D341Med (cell line): ENCODE measurements at regions not wholly inside any gene's neighbourhood (a gene's known extent, or its start where the extent isn't known, plus 50 kb on each side); places are given as distances from the start of the nearest gene placed in this dataset.
"Not testable (repeated sequence)": the region's sequence is repeated elsewhere in the genome, so short reads cannot be mapped to it uniquely, and the experiment has no call there.

Experiments used
- DNase-seq: peaks from one replicate; pipeline ENCODE4 v3.0.0; 2012; ENCODE audit warnings: low spot score

DNA sequence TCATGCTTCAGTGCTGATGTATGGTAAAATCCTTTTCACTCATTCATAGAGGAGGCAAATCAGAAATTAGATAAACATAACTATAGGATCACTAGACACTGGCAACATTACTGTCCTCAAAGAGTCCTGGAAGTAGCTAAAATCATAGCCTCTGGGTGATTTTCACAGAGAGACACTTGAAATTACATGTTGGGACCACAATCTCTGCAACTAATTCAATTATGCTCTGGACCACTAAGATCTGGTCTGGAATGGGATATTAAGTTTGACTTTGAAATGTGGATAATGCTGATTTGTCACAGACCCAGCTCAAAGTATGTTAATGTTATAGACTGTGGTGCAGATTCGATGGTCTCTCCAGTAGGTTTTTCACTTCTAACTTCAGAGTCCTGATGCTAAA lies 214.6 kb upstream of the CCNH start:
- DNase-seq: no peak

DNA sequence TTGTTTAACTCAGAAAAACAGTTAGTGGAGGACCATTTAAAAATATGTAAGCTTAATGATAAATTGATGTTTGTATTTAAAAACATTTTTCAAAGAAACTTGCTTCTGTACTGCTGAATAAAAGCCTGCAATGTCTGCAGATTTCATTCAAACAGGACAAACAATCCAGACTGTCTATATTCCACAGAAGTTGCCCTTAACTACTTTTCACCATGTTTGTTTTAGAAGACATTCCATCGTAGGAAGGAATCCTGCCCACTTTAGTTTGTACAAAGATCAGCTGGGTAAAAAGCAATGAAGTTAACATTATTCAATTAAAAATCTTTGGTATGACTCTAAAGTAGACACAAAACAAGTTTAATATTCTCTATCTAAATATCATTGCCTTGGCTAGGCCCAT lies 195.7 kb upstream of the CCNH start:
- no peak for DNase-seq

DNA sequence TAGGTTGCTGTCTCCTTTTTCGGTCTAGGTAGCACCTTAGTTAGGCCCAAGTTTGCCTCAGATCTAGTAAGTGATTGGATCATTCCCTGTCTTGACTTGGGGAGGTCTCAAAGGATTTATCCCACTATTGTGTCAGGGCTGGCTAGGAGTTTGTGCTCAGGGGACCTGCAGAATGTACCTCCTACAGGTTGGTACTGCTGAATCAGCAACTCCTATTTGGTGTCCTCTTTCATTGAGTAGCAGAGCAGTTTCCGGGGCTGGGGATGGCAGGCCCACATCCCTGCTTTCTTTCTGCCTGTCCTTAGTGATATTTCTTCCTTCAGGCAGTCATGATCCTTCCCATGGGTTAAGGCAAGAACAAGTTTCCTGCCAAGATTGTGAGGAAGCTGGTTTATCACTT lies 192.9 kb upstream of the CCNH start:
- DNase-seq: no peak

DNA sequence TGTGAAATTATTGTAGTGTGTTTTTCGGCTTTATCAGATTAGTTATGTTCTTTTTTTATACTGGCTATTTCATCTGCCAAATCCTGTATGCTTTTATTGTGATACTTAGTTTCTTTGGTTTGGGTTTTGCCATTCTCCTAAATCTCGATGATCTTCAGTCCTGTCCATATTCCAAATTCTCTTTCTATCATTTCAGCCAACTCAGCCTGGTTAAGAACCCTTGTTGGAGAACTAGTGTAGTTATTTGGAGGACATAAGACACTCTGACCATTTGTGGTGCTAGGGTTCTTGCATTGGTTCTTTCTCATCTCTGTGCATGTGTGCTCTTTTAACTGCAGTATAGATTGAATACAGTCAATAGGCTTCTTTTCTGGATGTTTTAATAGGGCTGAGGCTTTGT lies 187.0 kb upstream of the CCNH start:
- no peak for DNase-seq

DNA sequence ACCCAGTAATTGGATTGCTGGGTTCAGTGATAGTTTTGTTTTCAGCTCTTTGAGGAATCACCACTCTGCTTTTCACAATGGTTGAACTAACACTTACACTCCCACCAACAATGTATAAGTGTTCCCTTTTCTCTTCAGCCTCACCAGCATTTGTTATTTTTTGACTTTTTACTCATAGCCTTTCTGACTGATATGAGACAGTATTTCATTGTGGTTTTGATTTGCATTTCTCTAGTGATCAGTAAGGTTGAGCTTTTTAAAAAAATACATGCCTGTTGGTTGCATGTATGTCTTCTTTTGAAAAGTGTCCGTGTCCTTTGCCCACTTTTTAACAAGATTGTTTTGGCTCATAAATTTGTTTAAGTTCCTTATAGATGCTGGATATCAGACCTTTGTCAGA lies 185.7 kb upstream of the CCNH start:
- DNase-seq: no peak

DNA sequence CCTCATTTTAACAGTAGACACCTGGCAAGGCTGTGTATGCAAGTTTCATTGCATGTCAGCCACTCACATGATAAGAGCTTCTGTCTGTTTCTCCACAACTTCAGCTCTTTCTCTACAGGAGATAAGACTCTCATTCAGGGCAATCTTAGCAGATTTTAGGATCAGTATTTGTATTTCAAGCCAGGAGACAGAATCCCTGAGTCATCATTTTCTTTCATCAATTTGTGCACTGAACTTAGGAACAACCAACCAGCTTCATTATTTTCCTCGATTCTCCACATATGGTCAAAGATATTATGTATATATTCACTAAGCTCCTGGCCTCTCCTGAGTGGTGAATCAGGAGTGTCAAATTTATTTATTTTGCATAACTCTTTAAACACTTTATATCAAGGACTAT lies 181.8 kb upstream of the CCNH start:
- DNase-seq: no peak

DNA sequence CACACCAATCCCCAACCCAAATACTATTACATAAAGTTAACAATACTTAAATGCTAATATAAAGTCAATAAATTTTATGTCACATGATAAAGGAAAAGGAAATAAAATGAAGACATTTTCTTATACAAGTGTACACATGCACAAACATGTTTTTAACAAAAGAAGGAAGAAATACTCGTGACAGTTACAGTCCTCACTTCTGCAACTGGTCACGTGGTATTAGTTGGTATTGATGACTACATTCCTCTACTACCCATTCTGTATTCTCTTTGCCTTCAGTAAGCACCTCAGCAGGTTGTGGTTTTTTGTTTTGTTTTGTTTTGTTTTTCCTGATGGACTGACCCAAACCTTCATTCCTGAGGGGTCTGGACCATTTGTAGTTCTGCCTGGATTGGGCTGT lies 176.9 kb upstream of the CCNH start:
- DNase-seq: no peak

DNA sequence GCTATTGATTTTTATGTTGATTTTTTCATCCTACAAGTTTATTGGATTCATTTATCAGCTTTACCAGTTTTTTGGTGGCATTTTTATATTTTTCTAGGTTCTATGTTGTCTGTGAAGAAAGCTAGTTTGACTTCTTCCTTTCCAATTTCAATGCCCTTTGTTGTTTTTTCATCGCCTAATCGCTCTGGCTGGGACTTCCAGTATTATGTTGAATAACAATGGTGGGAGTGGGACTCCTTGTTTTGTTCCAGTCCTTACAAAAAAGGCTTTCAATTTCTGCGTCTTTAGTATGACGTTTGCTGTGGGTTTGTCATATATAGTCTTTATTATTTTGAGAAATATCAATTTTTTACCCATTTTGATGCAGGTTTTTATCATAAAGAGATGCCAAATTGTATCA lies 175.6 kb upstream of the CCNH start:
- no peak for DNase-seq

DNA sequence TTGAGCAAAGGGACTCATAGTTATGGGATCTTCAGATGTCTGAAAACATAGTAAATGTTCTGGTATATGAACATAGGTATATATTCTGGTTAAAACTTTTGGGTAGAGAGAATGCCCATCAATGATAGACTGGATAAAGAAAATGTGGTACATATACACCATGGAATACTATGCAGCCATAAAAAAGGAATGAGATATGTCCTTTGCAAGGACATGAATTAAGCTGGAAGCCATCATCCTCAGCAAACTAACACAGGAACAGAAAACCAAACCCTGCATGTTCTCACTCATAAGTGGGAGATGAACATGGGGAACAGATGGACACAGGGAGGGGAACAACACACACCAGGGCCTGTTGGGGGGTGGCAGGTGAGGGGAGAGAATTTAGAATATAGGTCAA lies 171.0 kb upstream of the CCNH start:
- DNase-seq: not testable (repeated sequence)

DNA sequence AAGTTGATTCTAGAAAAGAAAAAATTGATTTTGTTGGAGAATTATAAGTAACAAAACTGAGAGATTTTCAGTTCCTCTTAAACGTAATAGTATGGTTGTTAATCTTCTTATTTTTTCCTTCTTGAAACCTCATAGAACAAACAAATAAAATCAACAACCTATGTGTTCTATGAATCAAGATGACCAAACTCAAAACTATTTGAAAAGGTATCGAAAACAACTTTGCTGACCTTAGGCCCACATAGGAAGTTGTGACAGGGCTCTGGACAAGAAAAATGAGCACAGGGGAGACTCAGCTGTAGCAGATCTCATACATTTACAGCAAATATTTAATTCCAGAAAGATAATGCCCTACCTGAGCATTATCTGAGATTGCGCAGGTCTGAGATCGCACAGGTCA lies 169.4 kb upstream of the CCNH start:
- no peak for DNase-seq

DNA sequence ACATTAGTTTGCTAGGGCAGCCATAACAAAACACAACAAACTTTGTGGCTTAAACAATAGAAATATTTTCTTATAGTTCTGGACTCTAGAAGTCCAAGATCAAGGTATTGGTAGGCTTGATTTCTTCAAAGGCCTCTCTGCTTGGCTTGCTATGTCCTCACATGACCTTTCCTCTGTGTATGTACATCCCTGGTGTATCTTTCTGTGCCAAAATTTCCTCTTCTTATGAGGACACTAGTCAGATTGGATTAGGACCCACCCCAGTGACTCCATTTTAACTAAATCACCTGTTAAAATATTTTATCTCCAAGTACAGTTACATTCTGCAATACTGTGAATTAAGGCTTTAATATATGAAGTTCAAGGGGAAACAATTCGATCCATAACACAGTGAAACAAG lies 168.9 kb upstream of the CCNH start:
- DNase-seq: no peak

DNA sequence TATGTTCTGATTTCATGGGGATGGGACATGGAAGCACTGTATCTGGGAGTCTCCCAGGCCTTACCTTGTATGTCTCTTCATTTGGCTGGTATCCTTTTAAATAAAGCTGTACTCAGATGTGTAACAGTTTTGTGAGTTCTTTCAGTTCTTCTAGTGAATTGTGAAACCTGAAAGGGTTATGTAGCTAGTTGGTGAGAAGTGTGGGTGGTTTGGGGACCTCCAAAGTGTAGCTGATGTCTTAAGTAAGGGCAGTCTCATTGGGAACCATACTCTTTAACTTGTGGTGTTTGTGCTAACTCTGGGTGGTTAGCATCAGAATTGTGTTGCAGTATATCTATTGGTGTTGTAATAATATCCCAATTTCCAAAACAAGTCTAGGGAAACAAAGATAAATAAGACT lies 166.9 kb upstream of the CCNH start:
- no peak for DNase-seq

DNA sequence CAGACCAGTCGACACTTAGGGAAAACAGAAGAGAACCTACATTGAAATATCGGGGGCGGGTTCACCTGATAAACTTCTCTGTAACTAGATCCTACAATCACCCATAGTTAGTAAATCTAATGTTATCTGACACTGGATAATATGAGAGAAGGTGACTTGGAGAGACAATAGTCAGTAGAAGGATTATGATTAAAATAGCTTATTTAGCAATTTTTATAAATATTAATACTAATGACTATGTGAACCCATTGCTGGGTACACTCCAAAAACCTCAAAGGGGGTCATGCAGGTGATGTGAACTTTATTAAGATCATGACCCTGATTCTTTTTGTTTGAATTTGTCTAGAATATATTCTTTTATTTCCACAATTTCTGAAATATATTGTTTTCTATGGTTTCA lies 164.1 kb upstream of the CCNH start:
- no peak for DNase-seq

DNA sequence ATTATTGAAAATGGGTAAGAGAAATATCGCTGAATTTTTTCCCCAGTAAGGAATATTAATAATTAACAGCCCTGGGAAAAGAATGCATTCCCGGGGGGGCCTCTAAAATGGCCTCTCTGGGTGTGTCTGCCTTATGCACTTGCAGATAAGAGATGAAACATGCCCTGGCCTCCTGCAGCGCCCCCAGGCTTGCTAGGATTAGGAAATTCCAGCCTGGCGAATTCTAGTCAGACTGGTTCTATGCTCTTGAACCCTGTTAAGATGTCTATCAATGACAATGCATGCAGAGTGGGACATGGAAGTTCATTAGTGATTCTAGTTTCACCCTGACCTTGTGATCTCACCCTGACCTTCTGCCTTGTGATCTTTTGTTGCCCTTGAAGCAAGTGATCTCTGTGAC lies 163.6 kb upstream of the CCNH start:
- DNase-seq: not testable (repeated sequence)

DNA sequence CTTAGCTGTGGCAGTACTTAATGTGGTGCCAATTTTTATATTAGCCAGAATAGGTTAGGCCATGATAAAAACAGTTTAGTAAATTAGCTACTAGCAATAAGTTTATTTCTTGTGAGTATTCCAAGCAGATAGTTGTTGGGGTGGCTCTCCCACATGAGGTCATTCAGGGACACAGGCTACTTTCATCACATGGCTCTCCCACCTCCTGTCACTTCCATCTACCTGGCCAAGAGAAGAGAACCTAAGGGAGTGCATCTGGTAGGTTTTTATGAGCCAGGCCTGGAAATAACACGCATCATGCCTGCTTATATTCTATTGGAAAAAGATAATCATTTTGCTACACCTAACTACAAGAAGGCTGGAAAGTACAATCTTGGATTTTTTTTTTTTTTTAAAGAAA lies 161.4 kb upstream of the CCNH start:
- no peak for DNase-seq

DNA sequence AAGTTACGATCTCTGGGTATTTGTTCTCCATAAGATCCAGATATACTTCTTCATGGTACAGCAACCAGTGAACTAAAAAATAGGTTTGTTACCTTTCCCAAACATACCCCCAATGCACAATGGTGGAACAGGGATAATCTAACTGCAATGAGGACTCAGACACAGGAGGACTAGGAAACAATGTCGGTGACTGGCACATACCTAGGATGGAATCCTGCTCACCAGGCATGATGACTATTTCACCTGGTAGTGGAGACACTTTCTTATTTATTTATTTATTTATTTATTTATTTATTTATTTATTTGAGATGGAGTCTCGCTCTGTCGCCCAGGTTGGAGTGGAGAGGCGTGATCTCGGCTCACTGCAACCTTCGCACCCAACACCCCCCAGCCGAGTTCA lies 159.9 kb upstream of the CCNH start:
- DNase-seq: no peak

DNA sequence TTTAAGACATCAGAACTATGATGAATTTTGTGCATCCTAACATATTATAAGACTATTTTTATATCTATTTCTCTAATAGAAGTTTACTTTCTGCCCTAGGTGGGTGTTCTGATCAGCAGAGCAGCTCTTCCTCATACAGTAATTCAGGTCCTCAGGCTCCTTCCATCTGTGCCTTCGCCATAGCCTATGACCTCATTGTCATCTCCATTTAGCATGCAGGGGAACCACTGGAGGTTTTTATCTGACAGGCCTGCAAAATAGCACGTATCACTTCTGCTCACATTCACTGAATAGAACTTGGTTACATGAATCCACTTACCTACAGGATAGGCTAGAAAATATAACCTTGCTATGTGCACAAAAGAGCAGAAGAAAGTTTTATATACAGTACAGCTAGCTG lies 159.4 kb upstream of the CCNH start:
- no peak for DNase-seq

DNA sequence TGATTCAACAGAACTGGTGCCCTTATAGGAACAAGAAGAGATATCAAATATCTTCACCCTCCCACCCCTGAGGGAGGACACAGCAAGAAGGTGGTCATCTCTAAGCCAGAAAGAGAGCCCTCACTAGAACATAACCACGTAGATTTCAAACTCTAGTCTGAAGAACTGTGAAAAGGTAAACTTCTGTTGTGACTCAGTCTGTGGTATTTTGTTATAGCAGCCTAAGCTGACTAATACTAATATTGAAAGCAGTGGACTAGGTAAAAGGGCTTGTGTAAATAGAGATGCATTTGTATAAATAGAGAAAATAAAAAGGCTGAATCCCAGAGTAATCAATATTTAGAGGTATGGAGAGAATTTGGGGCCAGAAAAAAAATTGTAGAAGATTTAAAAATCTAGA lies 157.6 kb upstream of the CCNH start:
- DNase-seq: no peak

DNA sequence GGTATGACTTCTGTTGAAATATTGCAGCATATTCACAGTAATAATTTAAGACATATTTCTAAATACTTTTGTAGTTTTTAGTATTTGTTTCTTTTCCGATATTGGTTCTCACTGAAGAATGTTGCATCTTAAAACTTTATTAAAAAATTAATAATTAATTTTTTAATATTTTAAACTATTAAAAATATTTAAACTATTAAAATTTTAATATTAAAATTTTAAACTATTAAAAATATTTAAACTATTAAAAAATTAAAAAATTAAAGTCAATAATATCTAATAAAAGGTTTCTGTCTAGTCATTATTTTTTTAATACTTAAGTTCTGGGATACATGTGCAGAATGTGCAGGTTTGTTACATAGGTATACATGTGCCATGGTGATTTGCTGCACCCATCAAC lies 149.3 kb upstream of the CCNH start:
- no peak for DNase-seq

DNA sequence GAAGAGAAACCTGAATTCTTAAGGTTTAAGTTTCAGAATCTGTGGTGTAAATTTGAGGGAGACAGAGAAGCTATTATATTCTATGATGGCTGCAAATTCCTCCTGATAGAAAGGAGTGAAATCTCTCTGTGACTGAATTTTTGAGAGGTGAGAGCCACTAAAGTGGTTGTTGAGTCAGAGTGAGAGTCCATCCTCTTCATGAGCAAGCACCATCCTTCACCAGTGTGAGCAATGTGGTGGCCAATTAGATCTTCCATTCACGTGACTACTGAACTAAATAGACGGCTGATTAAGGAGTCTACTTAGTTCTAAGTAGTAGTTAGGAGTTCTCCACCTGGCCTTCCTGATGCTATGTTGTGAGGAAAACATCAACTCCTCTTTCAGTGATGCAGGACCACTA lies 147.8 kb upstream of the CCNH start:
- DNase-seq: no peak

DNA sequence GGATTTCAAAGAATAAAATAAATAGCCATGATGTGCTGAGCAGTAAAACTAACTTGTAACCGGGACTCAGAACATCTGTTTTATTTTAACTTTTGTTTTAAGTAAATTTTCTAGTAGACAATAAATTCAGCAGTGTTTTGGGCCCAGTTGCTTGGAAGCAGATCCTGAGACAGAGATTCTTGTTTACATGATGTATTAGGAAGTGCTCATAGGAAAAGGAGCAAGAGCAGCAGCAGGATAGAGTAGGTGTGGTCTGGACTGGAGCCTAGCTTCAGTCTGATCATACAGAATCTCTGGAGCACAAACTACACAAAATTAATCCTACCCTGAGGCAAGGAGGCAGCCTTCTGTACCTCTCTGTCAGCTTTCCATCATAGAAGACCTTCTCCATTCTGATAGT lies 139.2 kb upstream of the CCNH start:
- no peak for DNase-seq

DNA sequence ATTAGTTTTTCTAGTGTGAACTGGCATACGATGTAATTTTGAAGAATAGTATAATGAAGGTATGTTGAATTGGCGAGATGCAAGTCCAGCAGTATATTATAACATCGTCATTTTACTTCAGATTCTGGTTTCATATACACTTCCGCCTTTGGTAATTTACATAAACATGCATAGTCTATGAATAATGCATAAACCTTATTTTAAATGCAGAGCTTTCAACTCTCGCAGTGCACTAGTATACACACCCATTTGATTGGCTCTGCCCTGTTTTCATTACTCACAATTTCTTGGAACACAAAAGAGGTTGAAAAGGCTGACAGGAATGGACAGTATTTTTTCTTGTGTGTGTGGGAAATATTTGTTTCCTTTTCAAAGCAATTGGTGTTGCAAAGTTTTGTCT lies 128.9 kb upstream of the CCNH start:
- no peak for DNase-seq

DNA sequence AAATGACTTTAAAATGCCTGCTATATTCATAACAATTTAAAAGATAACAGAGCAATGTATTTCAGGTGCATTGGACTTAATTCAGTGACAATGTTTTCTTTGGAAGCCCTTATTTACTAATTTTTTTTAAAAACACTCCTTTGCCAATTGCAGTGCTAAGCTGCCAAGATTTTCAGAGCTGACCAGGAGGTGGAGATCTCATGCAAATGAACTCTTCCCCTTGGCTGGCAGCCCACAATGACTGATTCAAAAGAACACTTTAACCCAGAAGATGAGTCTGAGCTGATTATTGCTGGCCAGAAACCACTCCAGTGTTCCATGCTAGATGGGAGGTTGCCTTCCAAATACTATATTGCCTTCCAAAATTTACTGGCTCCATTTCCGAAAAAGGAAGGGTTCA lies 128.3 kb upstream of the CCNH start:
- peak; percentile 35 for DNase-seq

DNA sequence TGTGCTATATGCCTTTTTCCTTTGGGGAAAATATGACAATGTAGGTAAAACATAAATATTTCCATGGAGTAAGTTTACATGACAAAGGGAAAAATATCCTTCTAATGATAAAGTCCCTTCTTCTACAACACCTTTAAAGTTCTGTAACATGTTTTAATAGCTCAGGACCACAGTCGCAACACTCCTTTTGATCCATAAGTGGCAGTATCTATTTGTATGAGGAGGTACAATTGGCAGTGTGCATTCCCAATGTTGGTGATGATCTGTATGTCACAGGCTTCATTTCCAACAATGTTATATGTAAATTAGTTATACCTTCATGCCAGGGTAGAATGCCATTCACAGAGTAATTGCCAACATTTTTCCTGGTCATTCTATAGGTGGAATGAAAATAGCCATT lies 127.1 kb upstream of the CCNH start:
- no peak for DNase-seq

DNA sequence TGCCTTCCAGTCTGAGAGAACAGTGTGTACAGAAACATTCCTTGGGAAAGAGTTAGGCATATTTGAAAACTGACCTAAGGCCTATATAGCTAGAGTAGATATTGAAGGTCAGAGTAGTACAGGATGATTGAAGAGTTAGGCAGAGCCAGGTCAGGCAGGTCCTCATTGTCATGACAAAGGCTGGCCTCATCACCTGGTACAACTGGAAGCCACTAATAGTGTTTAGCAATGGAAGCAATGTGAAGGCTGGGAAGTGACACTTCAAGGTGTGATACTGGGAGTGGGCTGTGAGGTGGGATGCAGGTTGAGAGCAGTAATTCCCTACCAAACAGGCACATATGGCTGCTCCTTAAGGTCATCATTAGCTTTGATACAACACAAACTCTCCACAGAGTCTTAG lies 123.6 kb upstream of the CCNH start:
- no peak for DNase-seq

DNA sequence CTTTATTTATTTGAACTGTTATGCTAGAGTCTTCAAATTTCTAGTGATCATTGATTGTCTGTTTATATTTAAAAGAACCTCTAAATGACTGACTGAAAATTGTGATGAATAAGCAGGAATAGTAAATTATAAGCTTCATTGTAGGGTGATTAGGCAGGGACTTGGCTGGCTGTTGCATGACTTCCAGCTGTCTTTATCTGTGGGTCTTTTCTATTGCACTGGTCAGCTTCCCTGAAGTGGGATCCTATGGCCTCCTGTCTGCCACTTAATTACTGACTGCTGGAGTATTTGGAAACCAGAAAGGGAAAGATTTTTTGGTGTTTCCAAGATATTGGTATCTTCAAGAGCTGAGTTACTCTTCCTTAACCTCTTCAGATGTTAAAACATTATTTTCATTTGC lies 123.0 kb upstream of the CCNH start:
- DNase-seq: no peak
